ENCODE measurements at regions not wholly inside any gene's neighbourhood (a gene's known extent, or its start where the extent isn't known, plus 50 kb on each side); places are given as distances from the start of the nearest gene placed in this dataset.

GRCh38 chr5:159439002-159439401 is 108.7 kb upstream of the IL12B start:
- H3K4me1 ChIP-seq (ENCODE audit: control insufficient read depth, extremely low read depth, insufficient read depth, low read length), result no peaks in the 10 kb centered on the region
- FAIRE-seq, result no peak
- no peak for DNase-seq (ENCODE audit: low read depth, low spot score)
- no peak overlapping the region for H3K9ac ChIP-seq (replicated peaks; ENCODE audit: extremely low read depth, insufficient read depth, low read length)
- no peak overlapping the region for H3K4me2 ChIP-seq (ENCODE audit: insufficient read depth, low read length)
- POLR2A ChIA-PET, result no interaction called here
- intact Hi-C loops (cut with micrococcal nuclease) (no loop called here), dilution Hi-C loops (cut with MboI; ENCODE audit: extremely low pct_ligation_motif_present, low sequenced_read_pairs) (no loop called here)
- TF ChIP-seq EZH2 (IDR thresholded peaks at IDR 0.05; ENCODE audit: borderline replicate concordance, low read depth, low read length, severe bottlenecking) (no peak), JUN (IDR thresholded peaks at IDR 0.05; ENCODE audit: borderline replicate concordance, insufficient read depth, insufficient read length, low read depth) (no peak), CTCF (IDR thresholded peaks at IDR 0.05; ENCODE audit: extremely low read depth in 1 of 2, insufficient read depth in 1 of 2, low read depth in 1 of 2, low read length in 2 of 2) (no peak), MAX (IDR thresholded peaks at IDR 0.05; ENCODE audit: insufficient read depth, insufficient read length) (no peak), GATA2 (IDR thresholded peaks at IDR 0.05; ENCODE audit: insufficient read depth, insufficient read length, low read depth, low read length) (no peak), POLR2A (IDR thresholded peaks at IDR 0.05; ENCODE audit: low read depth, low read length) (no peak)
- no peak overlapping the region for H3K4me3 ChIP-seq (replicated peaks in 1 of 3; ENCODE audit: insufficient read depth in 1 of 3, low read depth in 1 of 3, low read length in 3 of 3)
- H3K79me2 ChIP-seq (ENCODE audit: control insufficient read depth, insufficient read depth, low read length), result no peaks in the 10 kb centered on the region
- no peaks in the 10 kb centered on the region for H3K27me3 ChIP-seq (ENCODE audit: control insufficient read depth in 2 of 2, insufficient read depth in 2 of 2, low read length in 2 of 2)
- no TSS peak for BruUV-seq (replicated peaks)
- H4K20me1 ChIP-seq (replicated peaks; ENCODE audit: control insufficient read depth, extremely low read depth, insufficient read depth, low read length), result no peaks in the 10 kb centered on the region
- H3K27ac ChIP-seq (ENCODE audit: insufficient read depth, low read depth, low read length), result no peak overlapping the region
- H3K9me1 ChIP-seq (replicated peaks; ENCODE audit: control insufficient read depth, extremely low read depth, insufficient read depth, low read length), result no peaks in the 10 kb centered on the region
- no peak overlapping the region for H2AFZ ChIP-seq (ENCODE audit: low read depth, low read length)
- CTCF ChIA-PET, result no interaction called here
- H3K9me3 ChIP-seq (replicated peaks; ENCODE audit: control insufficient read depth, insufficient read depth, low read length), result no peaks in the 10 kb centered on the region
- H3K36me3 ChIP-seq (ENCODE audit: control insufficient read depth in 2 of 2, extremely low read depth in 1 of 2, insufficient read depth in 2 of 2, low read length in 2 of 2), result no peaks in the 10 kb centered on the region

- no peaks in the 10 kb centered on the region for H3K27me3 ChIP-seq (ENCODE audit: control insufficient read depth in 2 of 2, insufficient read depth in 2 of 2, low read length in 2 of 2)
- FAIRE-seq (no peak), DNase-seq (ENCODE audit: low read depth, low spot score) (no peak)
- H2AFZ ChIP-seq (ENCODE audit: low read depth, low read length), result no peak overlapping the region
- no peak overlapping the region for H3K9ac ChIP-seq (replicated peaks; ENCODE audit: extremely low read depth, insufficient read depth, low read length)
- intact Hi-C loops (cut with micrococcal nuclease) (loop anchor here (5.0 kb wide), 1 partner anchor 527 kb away; no protein-coding TSS in a partner anchor), dilution Hi-C loops (cut with MboI; ENCODE audit: extremely low pct_ligation_motif_present, low sequenced_read_pairs) (no loop called here)
- BruUV-seq (replicated peaks), result no TSS peak
- TF ChIP-seq POLR2A (IDR thresholded peaks at IDR 0.05; ENCODE audit: low read depth, low read length), result no peak
- no peak for TF ChIP-seq POLR2AphosphoS5 (IDR thresholded peaks at IDR 0.05; ENCODE audit: insufficient read depth, low read depth, low read length)
- TF ChIP-seq FOS (IDR thresholded peaks at IDR 0.05; ENCODE audit: borderline replicate concordance, insufficient read depth, low read length), result no peak
- no peak for TF ChIP-seq MAX (IDR thresholded peaks at IDR 0.05; ENCODE audit: insufficient read depth, insufficient read length)
- no peak for TF ChIP-seq EZH2 (IDR thresholded peaks at IDR 0.05; ENCODE audit: borderline replicate concordance, low read depth, low read length, severe bottlenecking)
- no peak for TF ChIP-seq MYC (IDR thresholded peaks at IDR 0.05; ENCODE audit: low read depth, low read length)
- no peak for TF ChIP-seq GATA2 (IDR thresholded peaks at IDR 0.05; ENCODE audit: insufficient read depth, insufficient read length, low read depth, low read length)
- no peak for TF ChIP-seq CTCF (IDR thresholded peaks at IDR 0.05; ENCODE audit: extremely low read depth in 1 of 2, insufficient read depth in 1 of 2, low read depth in 1 of 2, low read length in 2 of 2)
- no peak for TF ChIP-seq JUN (IDR thresholded peaks at IDR 0.05; ENCODE audit: borderline replicate concordance, insufficient read depth, insufficient read length, low read depth)
- ChIA-PET POLR2A (no interaction called here), CTCF (no interaction called here)
- H3K36me3 ChIP-seq (ENCODE audit: control insufficient read depth in 2 of 2, extremely low read depth in 1 of 2, insufficient read depth in 2 of 2, low read length in 2 of 2), result no peaks in the 10 kb centered on the region
- H4K20me1 ChIP-seq (replicated peaks; ENCODE audit: control insufficient read depth, extremely low read depth, insufficient read depth, low read length), result no peaks in the 10 kb centered on the region
- no peaks in the 10 kb centered on the region for H3K9me3 ChIP-seq (replicated peaks; ENCODE audit: control insufficient read depth, insufficient read depth, low read length)
- no peaks in the 10 kb centered on the region for H3K4me1 ChIP-seq (ENCODE audit: control insufficient read depth, extremely low read depth, insufficient read depth, low read length)
- no peak overlapping the region for H3K4me3 ChIP-seq (replicated peaks in 1 of 3; ENCODE audit: insufficient read depth in 1 of 3, low read depth in 1 of 3, low read length in 3 of 3)
- no peaks in the 10 kb centered on the region for H3K79me2 ChIP-seq (ENCODE audit: control insufficient read depth, insufficient read depth, low read length)
- H3K9me1 ChIP-seq (replicated peaks; ENCODE audit: control insufficient read depth, extremely low read depth, insufficient read depth, low read length), result no peaks in the 10 kb centered on the region
- H3K4me2 ChIP-seq (ENCODE audit: insufficient read depth, low read length), result no peak overlapping the region
- no peak overlapping the region for H3K27ac ChIP-seq (ENCODE audit: insufficient read depth, low read depth, low read length)
Observed at GRCh38 chr5:159440235-159440634, 109.9 kb upstream of the IL12B start.
